ENCODE measurements at regions not wholly inside any gene's neighbourhood (a gene's known extent, or its start where the extent isn't known, plus 50 kb on each side); places are given as distances from the start of the nearest gene placed in this dataset.

DNA sequence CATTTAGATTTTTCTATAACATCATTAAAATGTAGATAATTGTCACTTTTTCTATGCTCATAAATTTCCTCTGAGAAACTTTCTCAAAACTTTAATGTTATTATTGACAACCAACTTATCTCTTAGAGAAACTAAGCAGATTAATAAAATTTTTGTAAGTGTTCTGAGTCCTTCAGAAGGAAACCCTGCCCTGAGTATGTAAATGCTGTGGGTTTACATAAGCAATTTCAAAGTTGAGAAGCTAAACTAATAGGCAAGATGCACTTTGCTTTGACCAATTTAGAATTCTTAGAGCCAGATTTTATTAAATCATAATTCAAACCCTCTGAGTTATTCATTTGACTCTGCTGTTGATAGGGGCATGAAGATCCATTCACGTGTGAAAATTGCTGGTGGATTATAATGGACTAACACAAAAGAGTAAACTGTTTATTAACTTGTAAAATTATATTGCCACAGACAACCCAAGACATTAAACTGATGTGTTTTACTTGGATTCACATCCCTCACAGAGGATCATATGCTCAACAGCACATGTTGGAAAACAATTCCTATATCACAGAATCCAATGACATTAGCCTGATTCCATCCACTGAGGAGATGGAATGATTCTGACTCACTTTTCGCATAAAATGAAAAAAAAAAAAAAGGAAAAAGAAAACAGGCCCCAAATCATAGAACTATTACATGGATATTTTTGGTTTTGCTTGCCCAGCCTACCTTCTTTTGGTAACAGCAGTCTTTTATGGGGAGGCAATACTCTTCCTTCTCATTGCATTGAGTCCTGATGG is 453.7 kb upstream of the HTR2A start:
- H3K79me2 ChIP-seq (ENCODE audit: control insufficient read depth, insufficient read depth, low read length) = no peaks in the 10 kb centered on the region
- H3K27me3 ChIP-seq (ENCODE audit: control insufficient read depth in 2 of 2, insufficient read depth in 2 of 2, low read length in 2 of 2) = no peaks in the 10 kb centered on the region
- no peak overlapping the region for H3K9ac ChIP-seq (replicated peaks; ENCODE audit: extremely low read depth, insufficient read depth, low read length)
- FAIRE-seq (no peak), DNase-seq (ENCODE audit: low read depth, low spot score) (no peak)
- no peaks in the 10 kb centered on the region for H3K36me3 ChIP-seq (ENCODE audit: control insufficient read depth in 2 of 2, extremely low read depth in 1 of 2, insufficient read depth in 2 of 2, low read length in 2 of 2)
- no peak overlapping the region for H2AFZ ChIP-seq (ENCODE audit: low read depth, low read length)
- CTCF ChIA-PET = no interaction called here
- no peaks in the 10 kb centered on the region for H3K4me1 ChIP-seq (ENCODE audit: control insufficient read depth, extremely low read depth, insufficient read depth, low read length)
- no peaks in the 10 kb centered on the region for H4K20me1 ChIP-seq (replicated peaks; ENCODE audit: control insufficient read depth, extremely low read depth, insufficient read depth, low read length)
- no peak overlapping the region for H3K4me2 ChIP-seq (ENCODE audit: insufficient read depth, low read length)
- dilution Hi-C loops (cut with MboI; ENCODE audit: extremely low pct_ligation_motif_present, low sequenced_read_pairs) (no loop called here), intact Hi-C loops (cut with micrococcal nuclease) (no loop called here)
- H3K9me1 ChIP-seq (replicated peaks; ENCODE audit: control insufficient read depth, extremely low read depth, insufficient read depth, low read length) = no peaks in the 10 kb centered on the region
- H3K9me3 ChIP-seq (replicated peaks; ENCODE audit: control insufficient read depth, insufficient read depth, low read length) = peaks cover 2% of the 10 kb centered on the region
- no peak overlapping the region for H3K27ac ChIP-seq (ENCODE audit: insufficient read depth, low read depth, low read length)
- BruUV-seq (replicated peaks) = no TSS peak
- no peak overlapping the region for H3K4me3 ChIP-seq (replicated peaks in 1 of 3; ENCODE audit: insufficient read depth in 1 of 3, low read depth in 1 of 3, low read length in 3 of 3)
- no peak for TF ChIP-seq GATA2 (IDR thresholded peaks at IDR 0.05; ENCODE audit: insufficient read depth, insufficient read length, low read depth, low read length)
- TF ChIP-seq POLR2AphosphoS5 (IDR thresholded peaks at IDR 0.05; ENCODE audit: insufficient read depth, low read depth, low read length) = no peak
- TF ChIP-seq POLR2A (IDR thresholded peaks at IDR 0.05; ENCODE audit: low read depth, low read length) = no peak
- TF ChIP-seq JUN (IDR thresholded peaks at IDR 0.05; ENCODE audit: borderline replicate concordance, insufficient read depth, insufficient read length, low read depth) = no peak
- TF ChIP-seq FOS (IDR thresholded peaks at IDR 0.05; ENCODE audit: borderline replicate concordance, insufficient read depth, low read length) = no peak
- no peak for TF ChIP-seq CTCF (IDR thresholded peaks at IDR 0.05; ENCODE audit: extremely low read depth in 1 of 2, insufficient read depth in 1 of 2, low read depth in 1 of 2, low read length in 2 of 2)
- no peak for TF ChIP-seq EZH2 (IDR thresholded peaks at IDR 0.05; ENCODE audit: borderline replicate concordance, low read depth, low read length, severe bottlenecking)
- TF ChIP-seq, protein P1, sequence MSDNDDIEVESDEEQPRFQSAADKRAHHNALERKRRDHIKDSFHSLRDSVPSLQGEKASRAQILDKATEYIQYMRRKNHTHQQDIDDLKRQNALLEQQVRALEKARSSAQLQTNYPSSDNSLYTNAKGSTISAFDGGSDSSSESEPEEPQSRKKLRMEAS (IDR thresholded peaks at IDR 0.05; ENCODE audit: insufficient read depth, insufficient read length) = no peak
- no peak for TF ChIP-seq MYC (IDR thresholded peaks at IDR 0.05; ENCODE audit: low read depth, low read length)
- POLR2A ChIA-PET = no interaction called here
